CD4-positive, alpha-beta memory T cell (primary cell): ENCODE measurements at regions not wholly inside any gene's neighbourhood (a gene's known extent, or its start where the extent isn't known, plus 50 kb on each side); places are given as distances from the start of the nearest gene placed in this dataset.

Experiments
- CTCF ChIA-PET: fragments of 350-600 bp; sonication (Branson Sonifier 250); formaldehyde crosslinking; loops from one replicate; lab custom pipeline; 2021; ENCODE audit warnings: inconsistent platforms; ENCODE audit not compliant: partially characterized antibody; lab: Charles Lee
- POLR2A ChIA-PET: fragments of 350-600 bp; sonication (Branson Sonifier 250); formaldehyde crosslinking; loops from one replicate; lab custom pipeline; 2021; ENCODE audit not compliant: partially characterized antibody; lab: Charles Lee
- DNase-seq, 5 donors: peaks; one replicate each; pipeline versions ENCODE4 v3.0.0 to v3.0.0-alpha.2; 2020 to 2022; ENCODE audit warnings: mixed read lengths in 1 of 5
- H3K27ac ChIP-seq: one replicate; pipeline ENCODE4 v1.7.0; 2013; ENCODE audit warnings: low read depth, low read length
- H3K27me3 ChIP-seq: 2 replicates; pipeline ENCODE4 v1.7.0; 2013; ENCODE audit warnings: mild to moderate bottlenecking, low read length, moderate library complexity; ENCODE audit not compliant: insufficient read depth
- H3K36me3 ChIP-seq: 2 replicates; pipeline ENCODE4 v1.7.0; 2013; ENCODE audit warnings: mild to moderate bottlenecking, low read length, moderate library complexity; ENCODE audit not compliant: insufficient read depth
- H3K4me1 ChIP-seq: 2 replicates; pipeline ENCODE4 v1.7.0; 2013; ENCODE audit warnings: mild to moderate bottlenecking, low read length, moderate library complexity; ENCODE audit not compliant: insufficient read depth
- H3K4me3 ChIP-seq, 2 donors: one replicate each; pipeline ENCODE4 v1.7.0; 2013; ENCODE audit warnings: low read length in 2 of 2, mild to moderate bottlenecking in 1 of 2
- H3K9me3 ChIP-seq, 2 donors: one replicate each; pipeline ENCODE4 v1.7.0; 2013; ENCODE audit warnings: low read length in 2 of 2, control low read depth in 1 of 2; ENCODE audit not compliant: control insufficient read depth in 1 of 2
- H3K27ac Mint-ChIP-seq, 7 donors: one replicate each; pipeline ENCODE4 v1.8.0; 2020 to 2021; ENCODE audit warnings: mixed read lengths in 7 of 7, mild to moderate bottlenecking in 6 of 7, inconsistent platforms in 3 of 7, moderate library complexity in 3 of 7
- H3K27me3 Mint-ChIP-seq, 2 donors: one replicate each; pipeline ENCODE4 v1.8.0; 2020 to 2021; ENCODE audit warnings: mixed read lengths in 2 of 2
- H3K36me3 Mint-ChIP-seq, 2 donors: one replicate each; pipeline ENCODE4 v1.8.0; 2020 to 2021; ENCODE audit warnings: mixed read lengths in 2 of 2, inconsistent platforms in 1 of 2, mild to moderate bottlenecking in 1 of 2
- H3K4me1 Mint-ChIP-seq, 4 donors: one replicate each; pipeline ENCODE4 v1.8.0; 2020 to 2021; ENCODE audit warnings: mixed read lengths in 4 of 4, mild to moderate bottlenecking in 1 of 4
- H3K4me3 Mint-ChIP-seq, 8 donors: one replicate each; pipeline ENCODE4 v1.8.0; 2020 to 2021; ENCODE audit warnings: mixed read lengths in 8 of 8, mild to moderate bottlenecking in 7 of 8, moderate library complexity in 6 of 8, inconsistent platforms in 3 of 8
- H3K9me3 Mint-ChIP-seq, 8 donors: one replicate each; pipeline ENCODE4 v1.8.0; 2020 to 2021; ENCODE audit warnings: mixed read lengths in 8 of 8, mild to moderate bottlenecking in 5 of 8, inconsistent platforms in 3 of 8, moderate library complexity in 1 of 8
- intact Hi-C: fragments of 100-400 bp; cut with micrococcal nuclease; formaldehyde crosslinking; loops from one replicate; pipeline ENCODE4 v1.15.1; 2023

GRCh38 chr12:98146043-98146442, 369.3 kb upstream of the TMPO start:
- intact Hi-C loops: no loop called here
- no peak overlapping the region for H3K4me3 Mint-ChIP-seq
- ChIA-PET POLR2A (no interaction called here), CTCF (no interaction called here)
- Histone ChIP-seq H3K4me1 (no peaks in the 10 kb centered on the region), H3K9me3 (no peaks in the 10 kb centered on the region), H3K36me3 (no peaks in the 10 kb centered on the region), H3K27me3 (no peaks in the 10 kb centered on the region), H3K4me3 (no peak overlapping the region), H3K27ac (no peak overlapping the region)
- DNase-seq: no peak
- H3K9me3 Mint-ChIP-seq: peaks cover 0 to 4% (median 0%) of the 10 kb centered on the region in 8 donors
- no peaks in the 10 kb centered on the region for H3K36me3 Mint-ChIP-seq
- H3K27ac Mint-ChIP-seq: no peak overlapping the region
- H3K4me1 Mint-ChIP-seq: no peaks in the 10 kb centered on the region
- H3K27me3 Mint-ChIP-seq: peaks cover 0 to 5% of the 10 kb centered on the region in 2 donors

GRCh38 chr12:98146487-98146886, 368.9 kb upstream of the TMPO start:
- no peak for DNase-seq
- H3K9me3 ChIP-seq: no peaks in the 10 kb centered on the region
- no peak overlapping the region for H3K4me3 ChIP-seq
- Mint-ChIP-seq H3K27me3 (peaks cover 0 to 4% of the 10 kb centered on the region in 2 donors), H3K4me3 (no peak overlapping the region), H3K4me1 (no peaks in the 10 kb centered on the region), H3K36me3 (no peaks in the 10 kb centered on the region), H3K9me3 (peaks cover 0 to 4% (median 0%) of the 10 kb centered on the region in 8 donors), H3K27ac (no peak overlapping the region)
- no peaks in the 10 kb centered on the region for H3K27me3 ChIP-seq
- intact Hi-C loops: no loop called here
- ChIA-PET CTCF (no interaction called here), POLR2A (no interaction called here)
- H3K36me3 ChIP-seq: no peaks in the 10 kb centered on the region
- H3K27ac ChIP-seq: no peak overlapping the region
- no peaks in the 10 kb centered on the region for H3K4me1 ChIP-seq

GRCh38 chr12:98149270-98149669, 366.1 kb upstream of the TMPO start:
- Mint-ChIP-seq H3K27ac (no peak overlapping the region), H3K9me3 (peaks cover 0 to 4% (median 0%) of the 10 kb centered on the region in 8 donors), H3K4me3 (no peak overlapping the region), H3K27me3 (peaks cover 2% of the 10 kb centered on the region in 2 donors), H3K36me3 (no peaks in the 10 kb centered on the region), H3K4me1 (no peaks in the 10 kb centered on the region)
- ChIA-PET CTCF (no interaction called here), POLR2A (no interaction called here)
- no peak overlapping the region for H3K27ac ChIP-seq
- H3K27me3 ChIP-seq: no peaks in the 10 kb centered on the region
- H3K4me3 ChIP-seq: no peak overlapping the region
- intact Hi-C loops: no loop called here
- H3K4me1 ChIP-seq: no peaks in the 10 kb centered on the region
- no peaks in the 10 kb centered on the region for H3K9me3 ChIP-seq
- H3K36me3 ChIP-seq: no peaks in the 10 kb centered on the region
- no peak for DNase-seq

GRCh38 chr12:98149691-98150210, 365.6 kb upstream of the TMPO start:
- Mint-ChIP-seq H3K27me3 (peaks cover 1 to 2% of the 10 kb centered on the region in 2 donors), H3K27ac (no peak overlapping the region), H3K9me3 (peaks cover 0 to 4% (median 0%) of the 10 kb centered on the region in 8 donors), H3K4me1 (no peaks in the 10 kb centered on the region), H3K4me3 (no peak overlapping the region), H3K36me3 (no peaks in the 10 kb centered on the region)
- CTCF ChIA-PET: no interaction called here
- intact Hi-C loops: no loop called here
- H3K27me3 ChIP-seq: no peaks in the 10 kb centered on the region
- no peaks in the 10 kb centered on the region for H3K4me1 ChIP-seq
- POLR2A ChIA-PET: no interaction called here
- no peak overlapping the region for H3K27ac ChIP-seq
- DNase-seq: no peak
- no peak overlapping the region for H3K4me3 ChIP-seq
- H3K9me3 ChIP-seq: no peaks in the 10 kb centered on the region
- no peaks in the 10 kb centered on the region for H3K36me3 ChIP-seq

- H3K36me3 Mint-ChIP-seq: no peaks in the 10 kb centered on the region
Measured at GRCh38 chr12:98151105-98151590, 364.2 kb upstream of the TMPO start.

GRCh38 chr12:98151984-98152383, 363.4 kb upstream of the TMPO start:
- CTCF ChIA-PET: no interaction called here
- intact Hi-C loops: no loop called here
- Mint-ChIP-seq H3K27ac (no peak overlapping the region), H3K4me1 (no peaks in the 10 kb centered on the region), H3K9me3 (peaks cover 0 to 4% (median 0%) of the 10 kb centered on the region in 8 donors), H3K36me3 (no peaks in the 10 kb centered on the region), H3K4me3 (no peak overlapping the region), H3K27me3 (peaks cover 0 to 6% of the 10 kb centered on the region in 2 donors)
- no peak overlapping the region for H3K27ac ChIP-seq
- POLR2A ChIA-PET: no interaction called here
- no peaks in the 10 kb centered on the region for H3K9me3 ChIP-seq
- no peaks in the 10 kb centered on the region for H3K4me1 ChIP-seq
- no peak overlapping the region for H3K4me3 ChIP-seq
- DNase-seq: no peak
- no peaks in the 10 kb centered on the region for H3K27me3 ChIP-seq
- H3K36me3 ChIP-seq: no peaks in the 10 kb centered on the region

More at GRCh38 chr12:98151105-98151590, 364.2 kb upstream of the TMPO start:
- Histone ChIP-seq H3K36me3 (no peaks in the 10 kb centered on the region), H3K9me3 (no peaks in the 10 kb centered on the region), H3K4me3 (no peak overlapping the region), H3K27me3 (no peaks in the 10 kb centered on the region), H3K27ac (no peak overlapping the region), H3K4me1 (no peaks in the 10 kb centered on the region)
- Mint-ChIP-seq H3K27ac (no peak overlapping the region), H3K4me1 (no peaks in the 10 kb centered on the region), H3K4me3 (no peak overlapping the region), H3K27me3 (peaks cover 0 to 6% of the 10 kb centered on the region in 2 donors), H3K9me3 (peaks cover 0 to 4% (median 0%) of the 10 kb centered on the region in 8 donors)
- intact Hi-C loops: no loop called here
- CTCF ChIA-PET: no interaction called here
- no peak for DNase-seq
- POLR2A ChIA-PET: interaction anchor here (0.6 kb wide), 1 partner anchor 24 kb away, joined by 3 read pairs; no protein-coding TSS in a partner anchor

- Histone ChIP-seq H3K9me3 (no peaks in the 10 kb centered on the region), H3K4me3 (no peak overlapping the region), H3K4me1 (no peaks in the 10 kb centered on the region), H3K27ac (no peak overlapping the region), H3K27me3 (no peaks in the 10 kb centered on the region), H3K36me3 (no peaks in the 10 kb centered on the region)
- intact Hi-C loops: no loop called here
- Mint-ChIP-seq H3K9me3 (peaks cover 0 to 4% (median 0%) of the 10 kb centered on the region in 8 donors), H3K4me1 (no peaks in the 10 kb centered on the region), H3K27me3 (peaks cover 0 to 6% of the 10 kb centered on the region in 2 donors), H3K36me3 (no peaks in the 10 kb centered on the region), H3K4me3 (no peak overlapping the region), H3K27ac (no peak overlapping the region)
- DNase-seq: no peak
- ChIA-PET POLR2A (no interaction called here), CTCF (no interaction called here)
Measured at GRCh38 chr12:98154850-98155249, 360.5 kb upstream of the TMPO start.
